IMR-90 (cell line): ENCODE measurements at regions not wholly inside any gene's neighbourhood (a gene's known extent, or its start where the extent isn't known, plus 50 kb on each side); places are given as distances from the start of the nearest gene placed in this dataset.

ENCODE experiments used
- ATAC-seq: fragments of 200-7000 bp; cut with Tn5 transposase; 2 replicates; pipeline ENCODE4 v1.9.1; 2020; ENCODE audit warnings: low read depth, mild to moderate bottlenecking, moderate library complexity
- BruUV-seq: library from RNA; stranded (reverse); fragments of 400-500 nt; replicated peaks from 2 replicates; lab custom pipeline; 2021; lab: Mats Ljungman, UMichigan
- CTCF ChIA-PET: fragments of 300-600 bp; formaldehyde crosslinking; extraction: SDS; loops from one replicate; lab custom pipeline; 2021; ENCODE audit warnings: antibody characterized with exemption; lab: Yijun Ruan, JAX
- POLR2A ChIA-PET: fragments of 300-600 bp; sonication (Branson Sonifier 250); formaldehyde crosslinking; loops from one replicate; lab custom pipeline; 2022; ENCODE audit warnings: antibody characterized with exemption; ENCODE audit not compliant: unreplicated experiment; lab: Charles Lee
- DNase-seq: peaks from one replicate; pipeline ENCODE4 v3.0.0; 2013
- H2AFZ ChIP-seq: replicated peaks from 2 replicates; pipeline ENCODE3; 2013; ENCODE audit warnings: low read length, mild to moderate bottlenecking; ENCODE audit not compliant: poor library complexity
- H2AK5ac ChIP-seq: 2 replicates; pipeline ENCODE4 v1.6.1; 2013; ENCODE audit warnings: low read depth, low read length, inconsistent platforms
- H2AK9ac ChIP-seq: replicated peaks from 2 replicates; pipeline ENCODE3; 2013; ENCODE audit warnings: mild to moderate bottlenecking, low read depth, low read length, moderate library complexity; ENCODE audit not compliant: poor library complexity
- H2BK120ac ChIP-seq: 2 replicates; pipeline ENCODE4 v1.6.1; 2013; ENCODE audit warnings: low read depth, low read length, inconsistent platforms
- H2BK15ac ChIP-seq: 3 replicates; pipeline ENCODE4 v1.6.1; 2013; ENCODE audit warnings: low read depth, low read length, inconsistent platforms
- H2BK20ac ChIP-seq: 2 replicates; pipeline ENCODE4 v1.6.1; 2013; ENCODE audit warnings: low read depth, mild to moderate bottlenecking, inconsistent platforms, low read length, moderate library complexity
- H2BK5ac ChIP-seq: 2 replicates; pipeline ENCODE4 v1.6.1; 2013; ENCODE audit warnings: mild to moderate bottlenecking, low read depth, low read length, inconsistent platforms; ENCODE audit not compliant: poor library complexity, severe bottlenecking
- H3K14ac ChIP-seq: replicated peaks from 2 replicates; pipeline ENCODE4 v1.6.1; 2013; ENCODE audit warnings: low read depth, low read length, inconsistent platforms
- H3K18ac ChIP-seq: 2 replicates; pipeline ENCODE4 v1.6.1; 2013; ENCODE audit warnings: low read depth, low read length, control low read depth
- H3K23ac ChIP-seq: 2 replicates; pipeline ENCODE4 v1.6.1; 2013; ENCODE audit warnings: low read depth, low read length, inconsistent platforms
- H3K27ac ChIP-seq: 2 replicates; pipeline ENCODE4 v1.5.1; 2013; ENCODE audit warnings: mild to moderate bottlenecking, control low read depth, low read length; ENCODE audit not compliant: insufficient read depth
- H3K27me3 ChIP-seq: 2 replicates; pipeline ENCODE4 v1.6.1; 2013; ENCODE audit warnings: low read length; ENCODE audit not compliant: control insufficient read depth, insufficient read depth
- H3K36me3 ChIP-seq: 2 replicates; pipeline ENCODE4 v1.6.1; 2013; ENCODE audit warnings: low read length, mixed read lengths; ENCODE audit not compliant: control insufficient read depth, insufficient read depth
- H3K4ac ChIP-seq: 2 replicates; pipeline ENCODE4 v1.6.1; 2013; ENCODE audit warnings: low read depth, low read length, inconsistent platforms
- H3K4me1 ChIP-seq: 2 replicates; pipeline ENCODE4 v1.6.1; 2013; ENCODE audit warnings: low read length, mixed read lengths; ENCODE audit not compliant: control insufficient read depth, insufficient read depth
- H3K4me2 ChIP-seq: 2 replicates; pipeline ENCODE4 v1.6.1; 2013; ENCODE audit warnings: low read depth, mild to moderate bottlenecking, control low read depth, low read length, moderate library complexity
- H3K4me3 ChIP-seq: 2 replicates; pipeline ENCODE4 v1.5.1; 2013; ENCODE audit warnings: low read depth, mild to moderate bottlenecking, control low read depth, low read length, moderate library complexity; ENCODE audit not compliant: insufficient read depth
- H3K56ac ChIP-seq: 2 replicates; pipeline ENCODE4 v1.6.1; 2013; ENCODE audit warnings: low read length, inconsistent platforms; ENCODE audit not compliant: insufficient read depth; ENCODE audit errors: extremely low read depth
- H3K79me1 ChIP-seq, 2 experiments: 2 replicates each; pipeline ENCODE4 v1.6.1; 2013; ENCODE audit warnings: low read length in 2 of 2, inconsistent platforms in 1 of 2, low read depth in 1 of 2
- H3K9ac ChIP-seq: 2 replicates; pipeline ENCODE4 v1.6.1; 2013; ENCODE audit warnings: low read depth, low read length, control low read depth
- H3K9me1 ChIP-seq: 2 replicates; pipeline ENCODE4 v1.6.1; 2013; ENCODE audit warnings: low read length, inconsistent platforms; ENCODE audit not compliant: insufficient read depth
- H3K9me3 ChIP-seq: 2 replicates; pipeline ENCODE4 v1.6.1; 2013; ENCODE audit warnings: low read length; ENCODE audit not compliant: control insufficient read depth, insufficient read depth
- H4K20me1 ChIP-seq: 2 replicates; pipeline ENCODE4 v1.6.1; 2013; ENCODE audit warnings: low read length, inconsistent platforms; ENCODE audit not compliant: insufficient read depth
- H4K5ac ChIP-seq: 2 replicates; pipeline ENCODE4 v1.6.1; 2013; ENCODE audit warnings: mild to moderate bottlenecking, low read depth, low read length, control low read depth
- H4K8ac ChIP-seq, 2 experiments: 2 replicates each; pipeline ENCODE4 v1.6.1; 2013; ENCODE audit warnings: low read depth in 2 of 2, low read length in 2 of 2, control low read depth in 1 of 2, inconsistent platforms in 1 of 2
- H4K91ac ChIP-seq: 2 replicates; pipeline ENCODE4 v1.6.1; 2013; ENCODE audit warnings: low read depth, low read length, inconsistent platforms; ENCODE audit not compliant: insufficient read depth
- BHLHE40 ChIP-seq: fragments of 150-350 bp; IDR thresholded peaks from 2 replicates; pipeline ENCODE4 v1.6.1; 2016; ENCODE audit warnings: mild to moderate bottlenecking, low read depth, low read length
- CHD1 ChIP-seq: IDR thresholded peaks from 2 replicates; pipeline ENCODE4 v1.6.1; 2012; ENCODE audit warnings: low read depth, low read length, improper control_type of control experiment
- FOS ChIP-seq: fragments of 150-350 bp; IDR thresholded peaks from 2 replicates; pipeline ENCODE4 v1.6.1; 2016; ENCODE audit warnings: low read depth, low read length
- MAFK ChIP-seq: IDR thresholded peaks from 2 replicates; pipeline ENCODE4 v1.6.1; 2012; ENCODE audit warnings: low read depth, low read length, improper control_type of control experiment
- MXI1 ChIP-seq: IDR thresholded peaks from 2 replicates; pipeline ENCODE4 v1.6.1; 2012; ENCODE audit warnings: low read depth, mild to moderate bottlenecking, low read length, moderate library complexity, borderline replicate concordance
- RCOR1 ChIP-seq: IDR thresholded peaks from 2 replicates; pipeline ENCODE4 v1.6.1; 2012; ENCODE audit warnings: mild to moderate bottlenecking, low read length, improper control_type of control experiment; ENCODE audit not compliant: insufficient replicate concordance
- WGBS, 2 experiments: methylation state at CpG; one replicate each; pipeline versions ENCODE4 v1.1.5 to v1.1.7; 2013; ENCODE audit warnings: missing lambda C conversion rate in 2 of 2; ENCODE audit not compliant: insufficient read length in 1 of 2; ENCODE audit errors: extremely low coverage in 2 of 2; 5-methylcytosine and 5-hydroxymethylcytosine counted together
- dilution Hi-C: fragments of 300-500 bp; cut with HindIII; formaldehyde crosslinking; loops from one replicate; pipeline ENCODE4 v1.14.3; 2018; ENCODE audit warnings: low sequenced_read_pairs; ENCODE audit not compliant: unreplicated experiment
- in situ Hi-C: fragments of 300-500 bp; cut with MboI; formaldehyde crosslinking; loops from 3 replicates; pipeline ENCODE4 v1.14.3; 2019; ENCODE audit warnings: low sequenced_read_pairs, inconsistent platforms, mixed read lengths
- intact Hi-C: fragments of 100-400 bp; cut with micrococcal nuclease; formaldehyde crosslinking; loops from 2 replicates; pipeline ENCODE4 v1.10.0; 2022
- TF ChIP-seq, protein P1 (sequence below): conservative IDR thresholded peaks from 2 replicates; pipeline ENCODE4 v1.5.1; 2012; ENCODE audit warnings: mild to moderate bottlenecking, low read depth, low read length, improper control_type of control experiment
- TF ChIP-seq, protein P2 (sequence below): fragments of 150-350 bp; IDR thresholded peaks from 2 replicates; pipeline ENCODE4 v1.6.1; 2016; ENCODE audit warnings: low read depth, mild to moderate bottlenecking, low read length, moderate library complexity, borderline replicate concordance

DNA sequence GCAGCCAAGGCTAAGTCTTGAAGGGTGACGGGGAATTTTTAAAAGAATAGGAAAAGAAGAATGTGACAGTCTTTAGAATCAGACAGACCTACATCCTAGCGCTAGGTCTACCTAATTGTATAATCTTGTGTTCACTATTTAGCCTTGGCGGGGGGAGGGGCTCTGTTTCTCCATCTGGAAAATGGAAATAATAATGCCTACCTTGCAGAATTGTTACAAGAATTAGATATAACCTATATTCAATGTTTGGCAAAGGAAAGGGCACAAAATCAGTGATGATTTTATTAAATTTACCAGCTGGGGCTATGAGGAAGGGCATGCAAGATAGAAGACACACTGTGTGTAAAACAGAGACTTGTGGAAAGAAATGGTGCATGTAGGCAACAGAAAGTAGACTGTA is 154.8 kb downstream of the ZBTB18 start:
- H4K5ac ChIP-seq, result no peak overlapping the region
- no peak overlapping the region for H3K23ac ChIP-seq
- H3K27me3 ChIP-seq, result no peaks in the 10 kb centered on the region
- no peak overlapping the region for H4K8ac ChIP-seq
- no peak overlapping the region for H3K9ac ChIP-seq
- no peak overlapping the region for H3K14ac ChIP-seq
- H3K4ac ChIP-seq, result no peak overlapping the region
- no peaks in the 10 kb centered on the region for H3K9me1 ChIP-seq
- in situ Hi-C loops, result no loop called here
- intact Hi-C loops, result no loop called here
- TF ChIP-seq, protein P1, sequence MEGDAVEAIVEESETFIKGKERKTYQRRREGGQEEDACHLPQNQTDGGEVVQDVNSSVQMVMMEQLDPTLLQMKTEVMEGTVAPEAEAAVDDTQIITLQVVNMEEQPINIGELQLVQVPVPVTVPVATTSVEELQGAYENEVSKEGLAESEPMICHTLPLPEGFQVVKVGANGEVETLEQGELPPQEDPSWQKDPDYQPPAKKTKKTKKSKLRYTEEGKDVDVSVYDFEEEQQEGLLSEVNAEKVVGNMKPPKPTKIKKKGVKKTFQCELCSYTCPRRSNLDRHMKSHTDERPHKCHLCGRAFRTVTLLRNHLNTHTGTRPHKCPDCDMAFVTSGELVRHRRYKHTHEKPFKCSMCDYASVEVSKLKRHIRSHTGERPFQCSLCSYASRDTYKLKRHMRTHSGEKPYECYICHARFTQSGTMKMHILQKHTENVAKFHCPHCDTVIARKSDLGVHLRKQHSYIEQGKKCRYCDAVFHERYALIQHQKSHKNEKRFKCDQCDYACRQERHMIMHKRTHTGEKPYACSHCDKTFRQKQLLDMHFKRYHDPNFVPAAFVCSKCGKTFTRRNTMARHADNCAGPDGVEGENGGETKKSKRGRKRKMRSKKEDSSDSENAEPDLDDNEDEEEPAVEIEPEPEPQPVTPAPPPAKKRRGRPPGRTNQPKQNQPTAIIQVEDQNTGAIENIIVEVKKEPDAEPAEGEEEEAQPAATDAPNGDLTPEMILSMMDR, result no peak
- no peak for TF ChIP-seq MXI1
- no peak for TF ChIP-seq FOS
- TF ChIP-seq, protein P2, sequence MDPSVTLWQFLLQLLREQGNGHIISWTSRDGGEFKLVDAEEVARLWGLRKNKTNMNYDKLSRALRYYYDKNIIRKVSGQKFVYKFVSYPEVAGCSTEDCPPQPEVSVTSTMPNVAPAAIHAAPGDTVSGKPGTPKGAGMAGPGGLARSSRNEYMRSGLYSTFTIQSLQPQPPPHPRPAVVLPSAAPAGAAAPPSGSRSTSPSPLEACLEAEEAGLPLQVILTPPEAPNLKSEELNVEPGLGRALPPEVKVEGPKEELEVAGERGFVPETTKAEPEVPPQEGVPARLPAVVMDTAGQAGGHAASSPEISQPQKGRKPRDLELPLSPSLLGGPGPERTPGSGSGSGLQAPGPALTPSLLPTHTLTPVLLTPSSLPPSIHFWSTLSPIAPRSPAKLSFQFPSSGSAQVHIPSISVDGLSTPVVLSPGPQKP, result no peak
- TF ChIP-seq MAFK, result peak; percentile 75
- TF ChIP-seq RCOR1, result no peak
- no peak for TF ChIP-seq CHD1
- no peak for TF ChIP-seq BHLHE40
- no peaks in the 10 kb centered on the region for H3K9me3 ChIP-seq
- H2BK20ac ChIP-seq, result no peak overlapping the region
- H3K4me3 ChIP-seq, result no peak overlapping the region
- H3K4me1 ChIP-seq, result peaks cover 4% of the 10 kb centered on the region
- WGBS, 2 experiments, result no CpG with 5 or more reads among the region's 3 CpGs
- dilution Hi-C loops, result no loop called here
- no peak for DNase-seq
- no peaks in the 10 kb centered on the region for H3K36me3 ChIP-seq
- no peaks in the 10 kb centered on the region for H3K79me1 ChIP-seq
- H3K56ac ChIP-seq, result no peak overlapping the region
- no TSS peak for BruUV-seq
- H2BK120ac ChIP-seq, result no peak overlapping the region
- H2AK9ac ChIP-seq, result no peak overlapping the region
- no peaks in the 10 kb centered on the region for H4K20me1 ChIP-seq
- no peak overlapping the region for H3K27ac ChIP-seq
- H2BK15ac ChIP-seq, result no peak overlapping the region
- ChIA-PET CTCF (no interaction called here), POLR2A (no interaction called here)
- H2BK5ac ChIP-seq, result no peak overlapping the region
- no peak overlapping the region for H3K18ac ChIP-seq
- no peak overlapping the region for H4K91ac ChIP-seq
- ATAC-seq, result no peak
- H3K4me2 ChIP-seq, result no peak overlapping the region
- no peak overlapping the region for H2AFZ ChIP-seq
- no peak overlapping the region for H2AK5ac ChIP-seq
